A673 (cell line): ENCODE measurements at regions not wholly inside any gene's neighbourhood (a gene's known extent, or its start where the extent isn't known, plus 50 kb on each side); places are given as distances from the start of the nearest gene placed in this dataset.

Source experiments
- CTCF ChIP-seq: fragments of 300-800, 200-600 bp; sonication (generic); conservative IDR thresholded peaks from 2 replicates; pipeline ENCODE4 v1.5.1; 2017; ENCODE audit warnings: low read depth, mild to moderate bottlenecking, antibody characterized with exemption, low read length, moderate library complexity, mixed read lengths
- EZH2 ChIP-seq: fragments of 200-600 bp; sonication (generic); IDR thresholded peaks from 2 replicates; pipeline ENCODE4 v1.6.1; 2017; ENCODE audit warnings: borderline replicate concordance, low read depth, mild to moderate bottlenecking, mixed read lengths, antibody characterized with exemption, low read length; ENCODE audit not compliant: poor library complexity, severe bottlenecking

GRCh38 chr5:2123874-2124273, 241.1 kb upstream of the IRX4 start:
- TF ChIP-seq CTCF (no peak), EZH2 (no peak)
